ENCODE measurements at regions not wholly inside any gene's neighbourhood (a gene's known extent, or its start where the extent isn't known, plus 50 kb on each side); places are given as distances from the start of the nearest gene placed in this dataset.
"Not testable (repeated sequence)": the region's sequence is repeated elsewhere in the genome, so short reads cannot be mapped to it uniquely, and the experiment has no call there.

DNA sequence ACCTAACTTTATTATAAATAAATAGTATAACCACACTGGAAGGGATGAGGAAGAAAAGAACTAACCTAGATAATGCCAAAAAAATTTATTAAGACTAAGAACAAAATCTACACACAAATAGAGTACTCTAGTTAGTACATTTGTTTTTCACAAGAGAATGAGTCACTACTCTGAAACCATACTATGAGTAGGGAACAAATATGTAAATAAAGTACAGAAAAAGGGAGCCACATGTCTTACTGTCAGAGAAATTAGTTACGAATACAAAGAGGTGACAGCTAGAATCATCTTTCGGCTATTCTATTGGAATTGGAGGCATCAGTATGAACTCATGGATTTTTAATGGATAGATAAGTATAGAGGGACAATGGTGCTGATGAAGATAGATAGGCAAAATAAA lies 150.5 kb downstream of the COPS8 start:
- TF ChIP-seq, protein P1, sequence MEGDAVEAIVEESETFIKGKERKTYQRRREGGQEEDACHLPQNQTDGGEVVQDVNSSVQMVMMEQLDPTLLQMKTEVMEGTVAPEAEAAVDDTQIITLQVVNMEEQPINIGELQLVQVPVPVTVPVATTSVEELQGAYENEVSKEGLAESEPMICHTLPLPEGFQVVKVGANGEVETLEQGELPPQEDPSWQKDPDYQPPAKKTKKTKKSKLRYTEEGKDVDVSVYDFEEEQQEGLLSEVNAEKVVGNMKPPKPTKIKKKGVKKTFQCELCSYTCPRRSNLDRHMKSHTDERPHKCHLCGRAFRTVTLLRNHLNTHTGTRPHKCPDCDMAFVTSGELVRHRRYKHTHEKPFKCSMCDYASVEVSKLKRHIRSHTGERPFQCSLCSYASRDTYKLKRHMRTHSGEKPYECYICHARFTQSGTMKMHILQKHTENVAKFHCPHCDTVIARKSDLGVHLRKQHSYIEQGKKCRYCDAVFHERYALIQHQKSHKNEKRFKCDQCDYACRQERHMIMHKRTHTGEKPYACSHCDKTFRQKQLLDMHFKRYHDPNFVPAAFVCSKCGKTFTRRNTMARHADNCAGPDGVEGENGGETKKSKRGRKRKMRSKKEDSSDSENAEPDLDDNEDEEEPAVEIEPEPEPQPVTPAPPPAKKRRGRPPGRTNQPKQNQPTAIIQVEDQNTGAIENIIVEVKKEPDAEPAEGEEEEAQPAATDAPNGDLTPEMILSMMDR (IDR thresholded peaks at IDR 0.05; ENCODE audit: control insufficient read depth, extremely low read depth, insufficient read depth) = no peak
- no peak overlapping the region for H3K4me3 ChIP-seq (ENCODE audit: low read depth, low read length)
- DNase-seq (ENCODE audit: low read depth) = no peak

DNA sequence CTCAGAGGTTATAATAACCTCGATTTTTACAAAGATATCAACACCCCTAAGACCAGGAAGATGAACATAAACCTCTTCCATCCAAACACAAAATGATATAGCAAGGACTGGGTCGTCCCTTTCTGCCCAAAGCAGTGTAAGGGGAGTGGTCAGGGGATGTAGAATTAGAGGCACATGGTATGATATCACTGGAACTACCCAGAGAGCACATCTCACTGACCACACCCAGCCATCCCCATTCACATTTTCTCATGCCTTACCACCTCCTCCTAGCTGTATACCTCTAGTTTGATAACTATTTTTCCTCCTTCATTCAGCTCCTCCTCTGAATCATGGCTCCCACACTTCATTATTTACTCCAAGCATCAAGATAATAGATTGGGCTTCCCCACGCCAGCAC lies 152.6 kb downstream of the COPS8 start:
- TF ChIP-seq, protein P1 (IDR thresholded peaks at IDR 0.05; ENCODE audit: control insufficient read depth, extremely low read depth, insufficient read depth) = no peak
- DNase-seq (ENCODE audit: low read depth) = no peak
- H3K4me3 ChIP-seq (ENCODE audit: low read depth, low read length) = no peak overlapping the region

DNA sequence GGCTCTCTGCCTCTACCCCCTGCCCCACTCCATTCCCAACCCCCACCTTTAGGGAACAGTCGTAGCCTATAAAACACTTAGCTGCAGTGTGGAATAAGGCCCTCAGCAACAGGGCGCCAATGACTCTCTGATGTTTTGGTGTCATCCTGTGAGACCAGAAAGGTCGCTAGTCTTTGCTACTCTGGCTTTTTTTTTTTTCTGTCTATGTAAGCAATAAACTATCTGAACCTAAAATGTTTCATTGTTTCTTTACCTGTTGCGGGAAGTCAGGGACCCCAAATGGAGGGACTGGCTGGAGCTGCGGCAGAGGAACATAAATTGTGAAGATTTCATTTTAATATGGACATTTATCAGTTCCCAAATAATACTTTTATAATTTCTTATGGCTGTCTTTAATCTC lies 154.6 kb downstream of the COPS8 start:
- no peak overlapping the region for H3K4me3 ChIP-seq (ENCODE audit: low read depth, low read length)
- DNase-seq (ENCODE audit: low read depth) = no peak
- TF ChIP-seq, protein P1 (IDR thresholded peaks at IDR 0.05; ENCODE audit: control insufficient read depth, extremely low read depth, insufficient read depth) = no peak

DNA sequence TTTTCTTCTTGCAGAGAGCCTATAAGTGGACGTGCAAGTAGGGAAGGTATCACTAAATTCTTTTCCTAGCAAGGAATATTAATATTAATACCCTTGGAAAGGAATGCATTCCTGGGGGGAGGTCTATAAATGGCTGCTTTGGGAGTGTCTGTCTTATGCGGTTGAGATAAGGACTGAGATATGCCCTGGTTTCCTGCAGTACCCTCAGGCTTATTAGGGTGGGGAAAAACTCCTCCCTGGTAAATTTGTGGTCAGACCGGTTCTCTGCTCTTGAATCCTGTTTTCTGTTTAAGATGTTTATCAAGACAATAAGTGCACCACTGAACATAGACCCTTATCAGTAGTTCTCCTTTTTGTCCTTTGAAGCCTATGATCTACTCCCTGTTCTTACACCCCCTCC lies 155.2 kb downstream of the COPS8 start:
- not testable (repeated sequence) for DNase-seq (ENCODE audit: low read depth); H3K4me3 ChIP-seq (ENCODE audit: low read depth, low read length)

DNA sequence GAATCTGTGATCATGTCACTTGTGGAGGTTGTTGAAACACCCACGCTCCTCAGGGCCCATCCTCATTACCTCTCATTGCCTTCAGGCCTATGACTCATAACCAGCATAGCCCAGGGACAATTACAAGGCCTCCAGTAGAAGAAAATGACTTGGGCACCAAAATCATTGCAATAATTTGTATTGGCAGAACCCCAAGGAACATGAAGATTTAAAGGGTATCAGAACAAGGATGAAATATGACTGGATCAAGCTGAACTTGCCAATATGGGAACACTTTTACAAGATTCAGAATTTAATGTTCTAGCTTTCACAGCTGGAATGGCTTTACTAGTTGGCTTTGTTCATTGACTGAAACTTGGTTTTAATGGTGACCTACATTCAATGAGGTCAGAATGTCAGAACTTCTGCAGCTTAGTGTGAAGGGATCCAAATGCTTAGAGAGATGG lies 156.4 kb downstream of the COPS8 start:
- no peak overlapping the region for H3K4me3 ChIP-seq (ENCODE audit: low read depth, low read length)
- no peak for DNase-seq (ENCODE audit: low read depth)
- TF ChIP-seq, protein P1 (IDR thresholded peaks at IDR 0.05; ENCODE audit: control insufficient read depth, extremely low read depth, insufficient read depth) = no peak

DNA sequence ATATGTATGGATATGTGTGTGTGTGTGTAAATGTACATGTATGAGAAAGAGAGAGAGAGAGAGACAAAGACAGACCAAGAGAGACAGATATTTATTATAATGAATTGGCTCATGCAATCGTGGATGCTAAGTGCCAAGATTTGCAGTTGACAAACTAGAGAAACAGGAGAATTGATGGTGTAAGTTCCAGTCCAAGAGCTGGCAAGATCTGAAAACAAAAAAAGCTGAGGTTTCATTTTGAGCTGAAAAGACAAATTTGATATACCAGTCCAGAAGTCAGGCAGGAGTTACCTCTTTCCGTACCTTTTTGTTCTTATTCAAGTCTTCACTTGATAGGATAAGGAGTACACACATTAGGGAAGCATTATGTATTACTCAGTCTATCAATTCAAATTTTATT lies 157.8 kb downstream of the COPS8 start:
- no peak for DNase-seq (ENCODE audit: low read depth)
- H3K4me3 ChIP-seq (ENCODE audit: low read depth, low read length) = no peak overlapping the region
- TF ChIP-seq, protein P1 (IDR thresholded peaks at IDR 0.05; ENCODE audit: control insufficient read depth, extremely low read depth, insufficient read depth) = no peak

DNA sequence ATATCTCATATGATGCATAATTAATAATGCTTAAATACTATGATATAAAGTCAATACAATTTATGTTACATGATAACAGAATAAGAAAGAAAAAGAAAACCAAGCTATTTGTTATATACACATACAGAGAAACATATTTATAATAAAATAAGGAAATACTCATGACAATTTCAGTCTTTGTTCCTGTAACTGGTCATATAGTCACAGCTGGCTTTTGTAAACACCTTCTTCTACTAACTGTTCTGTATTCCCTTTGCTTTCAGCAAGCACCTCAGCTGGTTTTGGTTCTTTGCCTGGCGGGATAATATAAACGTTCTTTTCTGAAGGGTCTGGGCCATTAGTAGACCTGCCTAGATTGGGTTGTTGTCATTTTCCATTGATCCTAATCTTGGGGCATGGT lies 158.5 kb downstream of the COPS8 start:
- TF ChIP-seq, protein P1 (IDR thresholded peaks at IDR 0.05; ENCODE audit: control insufficient read depth, extremely low read depth, insufficient read depth) = no peak
- H3K4me3 ChIP-seq (ENCODE audit: low read depth, low read length) = no peak overlapping the region
- DNase-seq (ENCODE audit: low read depth) = no peak
